NB4 (cell line): ENCODE measurements at regions not wholly inside any gene's neighbourhood (a gene's known extent, or its start where the extent isn't known, plus 50 kb on each side); places are given as distances from the start of the nearest gene placed in this dataset.

Source experiments
- DNase-seq: peaks from one replicate; pipeline ENCODE4 v3.0.0; 2010; ENCODE audit warnings: low read depth
- H3K4me3 ChIP-seq: one replicate; pipeline ENCODE4 v1.5.1; 2011; ENCODE audit warnings: mild to moderate bottlenecking, low read depth, low read length, moderate library complexity
- MYC ChIP-seq: IDR thresholded peaks from 2 replicates; pipeline ENCODE4 v1.6.1; 2011; ENCODE audit warnings: low read depth, low read length
- POLR2A ChIP-seq: IDR thresholded peaks from 2 replicates; pipeline ENCODE4 v1.6.1; 2011; ENCODE audit warnings: mild to moderate bottlenecking; ENCODE audit not compliant: insufficient read length; ENCODE audit errors: extremely low read depth
- TF ChIP-seq, protein P1 (sequence below): IDR thresholded peaks from one replicate; pipeline ENCODE4 v1.5.1; 2012; ENCODE audit warnings: low read depth, low read length
- TF ChIP-seq, protein P2 (sequence below): IDR thresholded peaks from 2 replicates; pipeline ENCODE4 v1.6.1; 2011; ENCODE audit warnings: low read depth, low read length

DNA sequence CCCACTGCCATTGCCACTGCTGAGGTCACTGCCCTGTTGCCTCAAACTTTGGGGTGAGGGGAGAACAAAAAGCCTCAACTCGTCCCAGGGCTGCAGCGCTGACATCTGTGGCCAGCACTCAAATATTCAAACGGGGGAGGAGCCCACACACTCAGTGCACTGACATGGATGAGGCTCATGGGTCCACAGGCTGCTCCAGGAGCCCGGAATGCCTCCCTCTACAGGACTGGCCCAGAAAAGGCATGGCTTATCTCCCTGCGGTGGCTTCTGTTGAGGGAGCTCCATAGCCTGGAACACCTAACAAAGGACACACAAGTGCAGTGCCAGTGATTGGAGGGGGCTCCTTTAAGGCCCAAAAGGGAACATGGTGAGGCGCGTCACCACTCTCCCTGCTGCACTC lies 341.1 kb upstream of the LUZP2 start:
- H3K4me3 ChIP-seq = no peak overlapping the region
- TF ChIP-seq POLR2A = no peak
- TF ChIP-seq MYC = no peak
- TF ChIP-seq, protein P1, sequence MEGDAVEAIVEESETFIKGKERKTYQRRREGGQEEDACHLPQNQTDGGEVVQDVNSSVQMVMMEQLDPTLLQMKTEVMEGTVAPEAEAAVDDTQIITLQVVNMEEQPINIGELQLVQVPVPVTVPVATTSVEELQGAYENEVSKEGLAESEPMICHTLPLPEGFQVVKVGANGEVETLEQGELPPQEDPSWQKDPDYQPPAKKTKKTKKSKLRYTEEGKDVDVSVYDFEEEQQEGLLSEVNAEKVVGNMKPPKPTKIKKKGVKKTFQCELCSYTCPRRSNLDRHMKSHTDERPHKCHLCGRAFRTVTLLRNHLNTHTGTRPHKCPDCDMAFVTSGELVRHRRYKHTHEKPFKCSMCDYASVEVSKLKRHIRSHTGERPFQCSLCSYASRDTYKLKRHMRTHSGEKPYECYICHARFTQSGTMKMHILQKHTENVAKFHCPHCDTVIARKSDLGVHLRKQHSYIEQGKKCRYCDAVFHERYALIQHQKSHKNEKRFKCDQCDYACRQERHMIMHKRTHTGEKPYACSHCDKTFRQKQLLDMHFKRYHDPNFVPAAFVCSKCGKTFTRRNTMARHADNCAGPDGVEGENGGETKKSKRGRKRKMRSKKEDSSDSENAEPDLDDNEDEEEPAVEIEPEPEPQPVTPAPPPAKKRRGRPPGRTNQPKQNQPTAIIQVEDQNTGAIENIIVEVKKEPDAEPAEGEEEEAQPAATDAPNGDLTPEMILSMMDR = no peak
- TF ChIP-seq, protein P2, sequence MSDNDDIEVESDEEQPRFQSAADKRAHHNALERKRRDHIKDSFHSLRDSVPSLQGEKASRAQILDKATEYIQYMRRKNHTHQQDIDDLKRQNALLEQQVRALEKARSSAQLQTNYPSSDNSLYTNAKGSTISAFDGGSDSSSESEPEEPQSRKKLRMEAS = no peak
- DNase-seq = peak; percentile 0

DNA sequence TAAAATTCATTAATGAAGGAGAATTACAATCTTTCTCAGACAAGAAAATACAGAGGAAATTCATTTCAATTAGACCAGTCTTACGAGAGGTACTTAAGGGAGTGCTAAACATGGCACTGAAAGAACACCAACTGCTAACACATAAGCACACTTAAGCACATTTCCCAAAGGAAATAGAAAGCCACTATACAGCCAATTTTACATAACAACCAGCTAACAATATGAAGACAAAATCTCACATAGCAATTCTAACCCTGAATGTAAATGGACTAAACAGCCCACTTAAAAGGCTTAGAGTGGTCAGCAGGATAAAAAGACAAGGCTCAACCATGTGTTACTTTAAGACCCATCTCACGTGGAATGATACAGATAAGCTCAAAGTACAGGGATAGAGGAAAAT lies 339.5 kb upstream of the LUZP2 start:
- H3K4me3 ChIP-seq = no peak overlapping the region
- TF ChIP-seq MYC (no peak), POLR2A (no peak)
- TF ChIP-seq, protein P2 = no peak
- TF ChIP-seq, protein P1 = no peak

DNA sequence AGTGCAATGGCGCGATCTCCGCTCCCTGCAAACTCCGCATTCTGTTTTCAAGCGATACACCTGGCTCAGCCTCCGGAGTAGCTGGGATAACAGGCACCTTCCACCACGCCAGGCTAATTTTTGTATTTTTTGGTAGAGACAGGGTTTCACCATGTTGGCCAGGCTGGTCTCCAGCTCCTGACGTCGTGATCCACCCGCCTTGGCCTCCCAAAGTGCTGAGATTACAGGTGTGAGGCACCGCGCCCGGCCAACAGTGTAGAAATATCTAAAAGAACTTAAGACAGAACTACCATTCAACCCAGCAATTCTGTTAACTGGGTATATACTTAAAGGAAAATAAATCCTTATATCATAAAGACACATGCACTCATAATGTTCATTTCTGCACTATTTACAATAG lies 335.3 kb upstream of the LUZP2 start:
- TF ChIP-seq POLR2A (no peak), MYC (no peak)
- TF ChIP-seq, protein P1 = no peak
- TF ChIP-seq, protein P2 = no peak
- no peak overlapping the region for H3K4me3 ChIP-seq
- no peak for DNase-seq

More for the DNA sequence above, 339.5 kb upstream of the LUZP2 start:
- DNase-seq = no peak

DNA sequence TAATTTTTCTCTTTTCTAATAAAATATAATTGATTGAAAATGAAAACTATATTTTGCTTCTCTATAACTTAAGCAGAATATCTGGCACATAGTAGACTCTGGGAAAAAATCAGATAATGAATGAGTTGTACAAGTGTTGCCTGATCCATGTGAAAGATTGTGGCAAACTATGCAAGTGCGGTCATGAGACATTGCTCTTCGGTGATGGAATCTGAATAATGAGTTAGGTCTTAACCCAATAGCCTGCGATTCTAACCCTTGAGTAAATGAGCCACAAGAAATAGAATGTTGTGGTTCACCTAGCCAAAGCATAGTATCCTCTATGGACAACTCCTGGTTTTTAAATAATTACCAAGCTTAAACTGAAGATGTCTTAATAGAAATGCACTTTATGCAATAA lies 333.7 kb upstream of the LUZP2 start:
- no peak for DNase-seq
- no peak overlapping the region for H3K4me3 ChIP-seq
- TF ChIP-seq POLR2A (no peak), MYC (no peak)
- TF ChIP-seq, protein P1 = no peak
- TF ChIP-seq, protein P2 = no peak

DNA sequence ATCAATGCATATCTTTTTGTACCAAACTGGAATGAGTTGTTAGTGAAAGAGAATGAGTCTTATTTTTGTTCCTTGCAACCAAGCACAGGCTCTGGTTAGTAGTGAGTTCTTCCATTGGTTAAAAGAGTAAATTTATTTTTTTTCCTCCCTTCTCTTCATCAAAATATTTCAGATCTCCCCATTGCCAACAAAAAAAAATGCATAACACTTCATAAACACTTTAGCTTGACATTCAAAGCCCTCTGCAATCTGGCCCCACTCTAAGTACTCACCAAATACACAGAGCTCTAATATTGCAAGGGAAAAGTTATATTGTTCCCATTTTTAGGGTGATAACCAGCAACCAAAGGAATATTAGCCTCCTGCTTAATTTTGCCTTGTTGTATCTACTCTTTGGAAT lies 333.0 kb upstream of the LUZP2 start:
- H3K4me3 ChIP-seq = no peak overlapping the region
- no peak for DNase-seq
- TF ChIP-seq, protein P1 = no peak
- TF ChIP-seq, protein P2 = no peak
- TF ChIP-seq POLR2A (no peak), MYC (no peak)

DNA sequence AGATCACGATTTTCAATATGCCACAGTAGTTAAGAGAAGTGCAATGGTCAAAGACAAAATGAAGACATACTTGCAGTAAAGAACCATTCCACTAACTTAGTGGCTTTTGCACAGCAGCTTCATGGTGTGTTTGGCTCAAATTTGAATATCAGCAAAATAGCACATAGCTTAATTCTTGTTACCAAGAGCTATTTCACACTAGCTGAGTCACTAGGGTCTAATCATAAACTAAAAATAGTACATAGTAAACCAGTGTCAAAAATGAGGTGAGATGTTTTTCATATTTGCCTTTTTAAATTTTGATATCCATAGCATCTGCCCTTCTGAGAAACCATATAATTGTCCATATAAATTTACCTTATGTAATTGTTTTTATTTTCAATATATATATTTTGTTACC lies 325.0 kb upstream of the LUZP2 start:
- no peak for DNase-seq
- H3K4me3 ChIP-seq = no peak overlapping the region
- no peak for TF ChIP-seq POLR2A
- TF ChIP-seq, protein P2 = no peak
- TF ChIP-seq, protein P1 = no peak
- TF ChIP-seq MYC = no peak
